PC-9 (cell line): ENCODE measurements at regions not wholly inside any gene's neighbourhood (a gene's known extent, or its start where the extent isn't known, plus 50 kb on each side); places are given as distances from the start of the nearest gene placed in this dataset.

Experiments
- CTCF ChIP-seq: fragments of 200-600 bp; sonication (generic); conservative IDR thresholded peaks from 2 replicates; pipeline ENCODE4 v1.6.1; 2017; ENCODE audit warnings: mixed run types, antibody characterized with exemption, mild to moderate bottlenecking, moderate library complexity
- EZH2 ChIP-seq: fragments of 200-600 bp; sonication (generic); IDR thresholded peaks from 2 replicates; pipeline ENCODE4 v1.8.0; 2017; ENCODE audit warnings: antibody characterized with exemption, low read depth

DNA sequence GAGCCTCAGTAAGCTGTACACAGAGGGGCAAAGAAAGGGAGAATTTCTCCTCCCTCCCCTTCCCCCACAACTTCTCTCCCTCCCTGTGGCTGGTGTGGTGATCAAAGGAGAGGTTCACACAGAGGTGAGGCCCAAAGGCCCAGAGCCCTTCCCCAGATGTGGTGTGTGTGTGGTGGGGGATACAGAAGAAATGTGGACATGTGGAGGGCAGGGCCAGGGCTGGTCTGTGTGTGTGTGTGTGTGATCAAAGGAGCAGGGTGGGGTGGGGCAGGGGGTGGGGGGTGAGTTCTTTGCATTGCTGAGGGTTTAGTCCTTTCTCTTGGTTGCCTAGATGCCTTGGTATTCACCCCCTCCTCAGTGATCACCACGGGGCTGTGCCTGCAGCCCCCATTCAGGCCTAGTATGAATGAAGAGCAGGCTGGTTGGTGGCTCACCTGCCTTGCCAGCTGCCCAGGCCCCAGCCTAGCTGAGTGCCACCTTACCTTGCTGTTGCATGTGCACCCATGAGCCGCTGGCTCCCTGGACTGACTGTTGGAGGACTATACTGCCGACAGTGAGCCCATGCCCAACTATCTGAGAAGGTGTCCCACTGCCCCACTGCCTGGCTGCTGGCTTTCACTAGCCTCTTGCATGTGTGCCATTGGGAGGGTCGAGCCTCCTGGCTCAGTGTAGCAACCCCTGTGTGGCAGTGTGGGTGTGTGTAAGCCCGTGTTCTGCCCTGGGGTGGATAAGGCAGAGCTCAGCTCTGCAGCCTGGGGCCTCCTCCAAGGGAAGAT lies 101.9 kb downstream of the EFNB1 start:
- TF ChIP-seq CTCF: no peak
- no peak for TF ChIP-seq EZH2
